SK-N-SH (cell line): ENCODE measurements at regions not wholly inside any gene's neighbourhood (a gene's known extent, or its start where the extent isn't known, plus 50 kb on each side); places are given as distances from the start of the nearest gene placed in this dataset.

Experiments used
- CTCF ChIA-PET: fragments of 300-600, 350-600 bp; formaldehyde crosslinking; extraction: SDS; loops from one replicate; lab custom pipeline; 2021; lab: Yijun Ruan, JAX
- POLR2A ChIA-PET: fragments of 350-600 bp; sonication (Branson Sonifier 250); formaldehyde crosslinking; extraction: SDS; loops from one replicate; lab custom pipeline; 2020; ENCODE audit warnings: antibody characterized with exemption, inconsistent platforms; lab: Yijun Ruan, JAX
- DNase-seq: peaks from one replicate; pipeline ENCODE4 v3.0.0; 2012
- H2AFZ ChIP-seq: fragments of 200-600 bp; sonication (generic); 2 replicates; pipeline ENCODE4 v1.8.1; 2016; ENCODE audit warnings: antibody characterized with exemption, mild to moderate bottlenecking, low read depth
- H3F3A ChIP-seq: fragments of 200-600 bp; sonication (generic); replicated peaks from 2 replicates; pipeline ENCODE3; 2016; ENCODE audit warnings: antibody characterized with exemption, mild to moderate bottlenecking; ENCODE audit not compliant: insufficient read depth
- H3K27ac ChIP-seq, 2 experiments: fragments of 200-500 bp in 1 of 2; fragments of 200-600 bp in 1 of 2; sonication (Bioruptor generic) in 1 of 2; sonication (generic), shearing (Covaris generic) in 1 of 2; 2 replicates each; pipeline versions ENCODE4 v1.5.1 to v1.6.1; 2014 to 2016; ENCODE audit warnings: low read depth in 2 of 2, inconsistent platforms in 1 of 2, low read length in 1 of 2, mild to moderate bottlenecking in 1 of 2, mixed read lengths in 1 of 2
- H3K27me3 ChIP-seq: fragments of 200-600 bp; sonication (generic), shearing (Covaris generic); 2 replicates; pipeline ENCODE4 v1.6.1; 2016; ENCODE audit warnings: mixed run types; ENCODE audit not compliant: insufficient read depth
- H3K36me3 ChIP-seq, 2 experiments: fragments of 200-500 bp in 1 of 2; fragments of 200-600 bp in 1 of 2; sonication (Bioruptor generic) in 1 of 2; sonication (generic) in 1 of 2; replicated peaks in 1 of 2; 2 replicates each; pipeline versions ENCODE3 to v1.5.1; 2014 to 2016; ENCODE audit warnings: low read length in 1 of 2, mild to moderate bottlenecking in 1 of 2; ENCODE audit not compliant: insufficient read depth in 2 of 2, control insufficient read depth in 1 of 2
- H3K4me1 ChIP-seq, 2 experiments: fragments of 200-500 bp in 1 of 2; fragments of 200-600 bp in 1 of 2; sonication (Bioruptor generic) in 1 of 2; sonication (generic), shearing (Covaris generic) in 1 of 2; 2 replicates each; pipeline versions ENCODE4 v1.5.1 to v1.6.1; 2014 to 2016; ENCODE audit warnings: low read depth in 1 of 2, low read length in 1 of 2, mixed run types in 1 of 2; ENCODE audit not compliant: insufficient read depth in 2 of 2, control insufficient read depth in 1 of 2
- H3K4me2 ChIP-seq: fragments of 200-600 bp; sonication (generic), shearing (Covaris generic); 2 replicates; pipeline ENCODE4 v1.6.1; 2017; ENCODE audit warnings: mixed run types
- H3K4me3 ChIP-seq, 2 experiments: fragments of 200-500 bp in 1 of 2; fragments of 200-600 bp in 1 of 2; sonication (Bioruptor generic) in 1 of 2; sonication (generic), shearing (Covaris generic) in 1 of 2; 2 replicates each; pipeline versions ENCODE4 v1.5.1 to v1.8.1; 2014 to 2016; ENCODE audit warnings: low read depth in 2 of 2, inconsistent platforms in 1 of 2, low read length in 1 of 2, mild to moderate bottlenecking in 1 of 2, mixed read lengths in 1 of 2, moderate library complexity in 1 of 2
- H3K79me2 ChIP-seq: fragments of 200-600 bp; sonication (generic); 2 replicates; pipeline ENCODE4 v1.8.1; 2017; ENCODE audit warnings: mild to moderate bottlenecking; ENCODE audit not compliant: insufficient read depth
- H3K9ac ChIP-seq: fragments of 200-600 bp; sonication (generic); 2 replicates; pipeline ENCODE4 v1.6.1; 2017; ENCODE audit warnings: mixed run types
- H3K9me2 ChIP-seq: fragments of 200-600 bp; sonication (generic); 2 replicates; pipeline ENCODE4 v1.6.1; 2017; ENCODE audit warnings: mixed run types
- H3K9me3 ChIP-seq: fragments of 200-600 bp; sonication (generic); 2 replicates; pipeline ENCODE4 v1.6.1; 2017; ENCODE audit warnings: mixed run types, mild to moderate bottlenecking, moderate library complexity
- H4K20me1 ChIP-seq: fragments of 200-600 bp; sonication (generic); 2 replicates; pipeline ENCODE4 v1.6.1; 2017; ENCODE audit warnings: mild to moderate bottlenecking, mixed run types; ENCODE audit not compliant: insufficient read depth
- CTCF ChIP-seq: fragments of 200-600 bp; sonication (generic); IDR thresholded peaks from 2 replicates; pipeline ENCODE4 v1.6.1; 2017; ENCODE audit warnings: antibody characterized with exemption, mild to moderate bottlenecking, moderate library complexity
- ELF1 ChIP-seq: IDR thresholded peaks from 2 replicates; pipeline ENCODE4 v1.4.0; 2012
- FOSL2 ChIP-seq: IDR thresholded peaks from 2 replicates; pipeline ENCODE4 v1.4.0; 2012; ENCODE audit warnings: low read depth, mild to moderate bottlenecking, moderate library complexity, borderline replicate concordance
- GABPA ChIP-seq: IDR thresholded peaks from 2 replicates; pipeline ENCODE4 v1.4.0; 2012; ENCODE audit warnings: low read depth, mild to moderate bottlenecking
- GATA2 ChIP-seq: sonication (generic); formaldehyde crosslinking; IDR thresholded peaks from 2 replicates; pipeline ENCODE4 v1.5.0; 2020; ENCODE audit warnings: mild to moderate bottlenecking, missing genetic modification reagents
- MEF2A ChIP-seq: IDR thresholded peaks from 2 replicates; pipeline ENCODE4 v1.4.0; 2012; ENCODE audit warnings: low read depth, borderline replicate concordance
- MXI1 ChIP-seq: IDR thresholded peaks from 2 replicates; pipeline ENCODE4 v1.6.1; 2012; ENCODE audit warnings: mild to moderate bottlenecking, low read depth, low read length, improper control_type of control experiment
- PBX3 ChIP-seq: IDR thresholded peaks from 2 replicates; pipeline ENCODE4; 2012
- POLR2AphosphoS5 ChIP-seq: IDR thresholded peaks from 2 replicates; pipeline ENCODE4 v1.6.1; 2012; ENCODE audit warnings: low read depth, low read length
- RAD21 ChIP-seq: IDR thresholded peaks from 2 replicates; pipeline ENCODE4 v1.6.1; 2012; ENCODE audit warnings: mild to moderate bottlenecking, low read length
- RCOR1 ChIP-seq: fragments of 150-350 bp; IDR thresholded peaks from 2 replicates; pipeline ENCODE4 v1.6.1; 2017; ENCODE audit warnings: antibody characterized with exemption, low read length
- REST ChIP-seq: IDR thresholded peaks from 2 replicates; pipeline ENCODE4 v1.6.1; 2012; ENCODE audit warnings: mild to moderate bottlenecking, low read depth, low read length, moderate library complexity
- USF1 ChIP-seq: IDR thresholded peaks from 2 replicates; pipeline ENCODE4 v1.4.0; 2012; ENCODE audit warnings: low read depth, borderline replicate concordance
- YY1 ChIP-seq: IDR thresholded peaks from 2 replicates; pipeline ENCODE4 v1.4.0; 2012; ENCODE audit warnings: low read depth, mild to moderate bottlenecking
- ZBTB33 ChIP-seq: IDR thresholded peaks from 2 replicates; pipeline ENCODE4 v1.4.0; 2012; ENCODE audit warnings: low read depth, borderline replicate concordance
- WGBS: methylation state at CpG from one replicate; pipeline ENCODE4 v1.1.6; 2017; ENCODE audit warnings: low lambda C conversion rate; 5-methylcytosine and 5-hydroxymethylcytosine counted together

- Histone ChIP-seq H3K9me2 (no peaks in the 10 kb centered on the region), H3K79me2 (no peaks in the 10 kb centered on the region), H3K9ac (no peak overlapping the region), H3K27me3 (no peaks in the 10 kb centered on the region), H3K36me3 (no peaks in the 10 kb centered on the region), H3F3A (no peaks in the 10 kb centered on the region), H3K4me2 (no peak overlapping the region), H2AFZ (no peak overlapping the region), H4K20me1 (no peaks in the 10 kb centered on the region), H3K27ac (no peak overlapping the region), H3K9me3 (no peaks in the 10 kb centered on the region), H3K4me3 (no peak overlapping the region), H3K4me1 (no peaks in the 10 kb centered on the region)
- POLR2A ChIA-PET, result no interaction called here
- CTCF ChIA-PET, result no interaction called here
- TF ChIP-seq RAD21 (no peak), RCOR1 (no peak), GATA2 (no peak), CTCF (no peak)
- DNase-seq, result no peak
- WGBS, result 70% methylated on average over 17 of the region's 45 CpGs
Measured at GRCh38 chr11:38278457-38279141, 1680.6 kb upstream of the RAG2 start.

- 36% methylated on average over 2 of the region's 2 CpGs for WGBS
- no peaks in the 10 kb centered on the region for H3K27me3 ChIP-seq
- DNase-seq, result no peak
- no peaks in the 10 kb centered on the region for H3K9me3 ChIP-seq
- H3K36me3 ChIP-seq, result no peaks in the 10 kb centered on the region
- H3K9me2 ChIP-seq, result no peaks in the 10 kb centered on the region
- no peak overlapping the region for H3K27ac ChIP-seq
- no peak overlapping the region for H2AFZ ChIP-seq
- no peaks in the 10 kb centered on the region for H3K79me2 ChIP-seq
- H3K4me3 ChIP-seq, result 0 out of 4 replicates have a peak overlapping the region, but pooled peaks of 1 of the 2 experiments have one; percentile 17
- no peak overlapping the region for H3K9ac ChIP-seq
- no peaks in the 10 kb centered on the region for H3K4me1 ChIP-seq
- POLR2A ChIA-PET, result no interaction called here
- CTCF ChIA-PET, result interaction anchor here (0.6 kb wide), 1 partner anchor 10 kb away, joined by 3 read pairs; no protein-coding TSS in a partner anchor
- no peaks in the 10 kb centered on the region for H3F3A ChIP-seq
- no peaks in the 10 kb centered on the region for H4K20me1 ChIP-seq
- H3K4me2 ChIP-seq, result no peak overlapping the region
- TF ChIP-seq FOSL2 (no peak), REST (no peak), USF1 (no peak), CTCF (no peak), YY1 (no peak), ZBTB33 (no peak), MEF2A (no peak), GABPA (no peak), PBX3 (no peak), POLR2AphosphoS5 (no peak), MXI1 (no peak), ELF1 (no peak)
Measured at GRCh38 chr11:38274031-38274430, 1676.0 kb upstream of the RAG2 start.
